ENCODE measurements at regions not wholly inside any gene's neighbourhood (a gene's known extent, or its start where the extent isn't known, plus 50 kb on each side); places are given as distances from the start of the nearest gene placed in this dataset.

- TF ChIP-seq CTCF (IDR thresholded peaks at IDR 0.05; ENCODE audit: insufficient read depth, low read length, poor library complexity, severe bottlenecking), result no peak
- TF ChIP-seq EZH2phosphoT487 (conservative IDR thresholded peaks at IDR 0.05; ENCODE audit: low read length), result no peak
These were observed 366.8 kb upstream of the ID4 start for GRCh38 chr6:19470333-19470732.
